GM19351 (cell line): ENCODE measurements at regions not wholly inside any gene's neighbourhood (a gene's known extent, or its start where the extent isn't known, plus 50 kb on each side); places are given as distances from the start of the nearest gene placed in this dataset.

ENCODE experiments used
- ATAC-seq: cut with Tn5 transposase; IDR thresholded peaks from one replicate; pipeline ENCODE4 v1.9.1; 2021; ENCODE audit warnings: mild to moderate bottlenecking, moderate library complexity; ENCODE audit not compliant: unreplicated experiment

DNA sequence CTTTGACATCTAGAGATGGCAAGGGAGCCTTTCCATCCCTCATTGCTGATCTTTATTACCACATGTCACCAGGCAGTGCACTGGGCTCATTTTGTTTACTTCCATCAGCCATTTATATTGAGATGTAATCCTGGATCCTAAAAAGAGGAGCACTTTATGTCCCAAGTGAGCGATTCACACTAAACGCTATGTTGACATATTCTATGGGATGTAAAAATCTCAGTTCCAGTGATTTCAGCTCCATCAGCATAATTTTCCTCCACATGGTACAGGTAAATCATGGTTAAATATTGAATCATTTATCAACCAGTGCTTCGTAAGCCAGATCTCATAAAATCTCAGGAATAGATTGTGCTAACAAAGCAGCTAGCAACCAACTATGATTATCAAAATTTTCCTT lies 634.8 kb upstream of the PLXNA2 start:
- no peak for ATAC-seq

DNA sequence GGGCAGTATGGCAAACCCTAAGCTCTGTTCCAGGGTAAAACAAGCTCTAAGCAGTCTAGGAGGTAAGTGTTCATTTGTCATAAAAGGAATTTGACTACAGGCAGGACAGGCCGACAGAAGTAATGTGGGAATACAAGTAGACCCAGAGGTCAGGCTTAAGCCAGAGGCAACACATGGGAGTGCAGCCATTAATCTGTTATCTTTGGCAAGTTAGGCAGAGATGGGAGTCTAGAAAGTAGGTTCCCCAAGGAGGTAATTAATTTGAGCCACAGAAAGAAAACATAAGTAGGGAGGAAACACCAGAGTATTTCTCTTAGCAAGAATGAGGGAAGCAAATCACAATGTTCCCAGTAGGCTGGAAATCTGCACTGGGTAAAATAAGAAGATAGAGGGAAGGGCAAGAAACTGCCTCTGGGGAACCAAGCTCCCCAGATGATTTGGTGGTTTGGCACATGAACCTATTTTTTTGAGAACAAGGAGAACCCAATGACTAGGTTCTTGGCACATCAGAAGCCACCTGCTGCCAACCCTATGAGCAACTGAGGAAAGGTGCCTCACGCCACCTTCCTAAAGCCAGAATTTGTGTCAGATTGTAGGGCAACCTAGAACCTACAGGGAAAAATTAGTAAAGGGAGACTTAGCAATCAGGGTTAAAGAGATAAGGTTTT lies 636.4 kb upstream of the PLXNA2 start:
- ATAC-seq = no peak

DNA sequence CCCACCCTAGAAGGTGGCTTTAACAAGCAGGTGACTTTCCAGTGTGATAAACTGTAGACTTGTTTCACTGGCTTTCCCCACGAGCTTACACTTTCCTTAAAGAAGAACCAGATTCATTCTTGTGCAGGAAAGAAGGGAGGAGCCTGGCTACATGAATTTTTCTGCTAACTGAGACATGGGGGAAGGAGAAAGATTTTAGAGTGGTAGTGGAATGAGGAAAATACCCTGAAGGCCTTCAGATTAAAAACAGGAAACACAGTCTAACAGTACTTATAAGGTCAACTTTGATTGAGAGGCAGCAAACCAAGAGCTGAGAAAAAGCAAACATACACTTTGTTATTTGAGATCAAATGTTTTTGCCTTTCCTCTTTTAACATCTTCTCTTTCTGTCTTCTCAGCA lies 640.9 kb upstream of the PLXNA2 start:
- ATAC-seq = no peak

DNA sequence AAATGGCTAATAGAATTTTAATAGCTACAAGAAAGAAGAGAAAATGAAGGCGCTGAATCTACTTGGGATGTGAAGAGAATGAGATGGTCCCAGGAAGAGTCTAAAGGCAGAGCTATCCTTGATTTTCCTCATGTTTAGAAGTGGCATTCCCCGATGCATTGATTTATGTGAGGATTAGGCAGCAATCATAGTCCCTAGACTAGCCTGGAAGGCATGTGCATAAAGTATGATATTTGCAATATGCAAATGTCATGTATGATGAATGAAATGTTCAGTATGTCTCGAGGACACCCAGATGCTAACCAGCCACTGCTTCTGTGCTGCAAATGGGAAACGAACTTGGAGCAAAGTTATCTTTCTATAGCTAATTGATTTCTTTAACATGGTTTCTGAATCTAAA lies 641.5 kb upstream of the PLXNA2 start:
- ATAC-seq = no peak

DNA sequence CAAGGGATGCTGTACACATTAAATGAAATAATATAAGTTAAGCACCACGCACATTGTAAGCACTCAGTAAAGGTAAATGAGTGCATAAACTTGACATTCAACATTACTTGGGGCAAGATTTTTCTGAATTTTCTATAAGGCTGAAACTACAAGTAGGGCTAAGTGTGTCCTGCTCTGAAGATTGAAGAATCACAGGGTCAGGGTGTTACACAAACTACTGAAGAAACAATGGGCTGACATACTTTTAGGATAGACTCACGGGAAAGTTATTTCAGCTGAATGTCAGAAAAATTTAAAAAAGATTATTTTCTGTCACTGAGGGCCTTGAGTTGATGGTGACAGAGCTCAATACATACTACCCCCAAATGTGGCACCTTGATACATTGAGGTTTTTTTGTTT lies 644.2 kb upstream of the PLXNA2 start:
- no peak for ATAC-seq

DNA sequence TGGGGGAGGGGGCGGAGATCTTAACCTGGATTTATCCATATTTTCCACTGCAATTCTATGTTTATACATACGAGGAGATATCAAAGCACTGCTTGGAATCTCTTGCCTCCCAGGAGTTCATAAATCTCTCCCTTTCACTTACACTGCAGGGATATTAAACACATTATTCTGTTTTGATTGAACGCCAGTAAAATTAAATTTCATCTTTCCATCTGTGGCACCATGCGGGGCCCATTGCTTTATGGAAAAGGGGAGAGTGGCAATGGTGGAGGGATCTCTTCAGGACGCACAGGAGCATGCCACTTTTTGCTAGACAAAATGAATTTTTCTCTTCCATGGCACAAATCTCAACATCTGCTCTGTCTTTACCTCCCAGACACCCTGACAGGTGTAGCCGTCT lies 648.0 kb upstream of the PLXNA2 start:
- no peak for ATAC-seq

DNA sequence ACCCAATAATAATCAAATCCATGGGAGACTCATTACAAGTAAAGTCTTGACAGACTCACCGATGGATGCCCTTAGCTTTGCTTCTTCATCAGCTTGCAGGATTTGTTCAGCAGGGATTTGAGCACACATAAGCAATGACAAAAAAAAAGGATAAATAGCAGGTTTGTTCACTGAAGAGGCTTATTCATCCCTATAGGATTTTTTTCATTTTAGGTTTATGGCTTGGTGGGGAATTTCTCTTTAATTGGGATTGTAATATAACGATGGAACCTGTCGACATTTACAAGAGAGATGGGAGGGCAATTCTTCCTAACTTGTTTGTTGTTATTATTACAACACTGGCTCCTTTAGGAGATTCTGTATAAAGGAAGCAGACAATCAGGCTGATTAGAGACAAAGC lies 649.1 kb upstream of the PLXNA2 start:
- ATAC-seq = no peak

DNA sequence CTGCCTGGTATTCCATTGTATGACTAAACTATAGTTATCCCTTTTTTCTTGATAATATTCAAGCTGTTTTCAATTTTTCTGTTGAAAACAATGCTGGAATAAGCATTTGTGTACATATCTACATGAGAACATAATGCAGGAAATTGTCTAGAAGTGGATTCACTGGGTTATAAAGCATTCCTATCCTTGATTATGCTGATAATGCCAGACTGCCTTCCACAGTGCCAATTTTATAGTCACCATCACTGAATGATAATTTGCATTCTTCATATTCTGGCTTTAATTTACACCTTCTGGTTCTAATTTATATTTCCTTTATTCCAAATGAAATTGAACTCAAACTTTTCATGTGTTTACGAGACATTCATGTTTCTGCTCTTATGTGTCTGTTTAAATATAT lies 651.0 kb upstream of the PLXNA2 start:
- ATAC-seq = no peak

DNA sequence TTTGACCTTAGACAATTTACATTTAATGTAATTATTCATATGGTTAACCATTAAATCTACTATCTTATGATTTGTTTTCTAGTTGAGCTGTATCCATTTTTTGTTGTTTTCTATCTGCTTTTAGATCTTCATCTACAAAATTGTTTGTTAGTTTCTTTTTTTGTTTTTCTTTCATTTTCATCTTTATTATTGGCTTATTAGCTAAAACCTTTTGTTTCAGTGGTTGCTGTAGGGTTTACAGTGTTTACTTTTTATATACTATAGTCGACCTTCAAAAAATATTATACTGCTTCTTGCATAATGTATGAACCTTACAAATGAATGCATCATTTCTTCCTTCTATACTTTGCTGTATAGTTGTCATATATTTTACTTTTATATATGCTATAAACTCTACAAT lies 651.6 kb upstream of the PLXNA2 start:
- no peak for ATAC-seq

DNA sequence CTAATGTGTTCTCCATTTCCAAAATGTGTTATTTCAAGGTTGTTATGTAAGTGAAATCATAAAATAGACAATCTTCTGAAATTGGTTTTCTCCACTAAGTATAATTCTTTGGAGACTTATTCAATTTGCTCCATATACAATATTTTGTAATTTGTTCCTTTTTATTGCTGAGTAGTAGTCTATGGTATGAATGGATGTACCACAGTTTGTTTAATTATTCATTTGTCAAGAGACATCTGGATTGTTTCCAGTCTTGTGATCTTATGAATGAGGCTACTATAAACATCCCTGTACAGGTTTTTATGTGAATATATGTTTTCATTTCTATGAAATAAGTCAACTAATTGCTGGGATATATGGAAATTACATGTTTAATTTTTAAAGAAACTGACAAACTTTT lies 652.6 kb upstream of the PLXNA2 start:
- no peak for ATAC-seq

DNA sequence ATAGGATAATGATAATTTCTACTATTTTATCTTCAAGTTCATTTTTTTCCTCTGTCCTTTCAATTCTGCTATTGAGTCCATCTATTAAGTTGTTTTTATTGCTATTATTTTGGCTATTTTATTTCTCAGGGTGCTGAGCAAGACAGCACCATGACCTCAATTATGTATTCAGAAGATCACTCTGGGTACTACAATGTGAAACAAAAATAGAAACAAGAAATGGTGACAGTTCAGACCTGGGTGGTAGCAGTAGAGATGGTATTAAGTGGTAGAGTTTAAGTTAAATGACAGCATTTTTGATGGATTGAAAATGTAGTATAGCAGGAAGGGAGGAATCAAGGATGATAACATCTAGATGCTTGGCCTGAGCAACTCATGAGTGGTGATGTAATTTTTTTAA lies 655.3 kb upstream of the PLXNA2 start:
- ATAC-seq = no peak

DNA sequence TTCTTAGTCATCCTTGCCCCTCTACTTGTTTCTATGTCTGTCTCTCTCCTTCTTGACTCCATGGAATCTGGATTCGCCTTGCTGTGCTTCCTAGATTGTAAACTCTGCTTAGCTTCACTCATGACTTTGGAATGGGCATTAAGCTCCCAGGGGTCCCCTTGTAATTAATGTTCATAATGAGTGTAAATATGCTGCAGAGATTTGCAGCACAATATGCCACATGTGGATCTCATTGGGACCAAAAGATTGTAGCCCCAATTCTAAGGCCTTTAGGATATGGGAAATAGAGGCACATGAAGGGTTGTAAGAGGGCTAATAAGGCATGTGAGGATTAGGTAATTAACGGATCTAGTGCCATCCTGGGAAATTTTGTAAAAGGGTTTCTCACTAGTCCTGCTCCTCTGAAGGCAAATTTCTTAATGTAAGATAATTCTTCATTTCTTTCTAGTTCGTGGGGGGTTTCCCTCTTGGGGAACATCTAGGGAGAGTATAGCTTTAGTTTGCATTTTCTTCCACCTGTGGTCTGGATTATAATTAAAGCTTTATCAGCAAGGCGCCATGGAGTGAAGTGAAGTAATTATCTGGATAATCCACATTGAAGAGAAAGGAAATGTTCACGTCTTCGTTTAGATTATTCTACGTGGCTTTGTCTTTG lies 659.2 kb upstream of the PLXNA2 start:
- ATAC-seq = no peak

DNA sequence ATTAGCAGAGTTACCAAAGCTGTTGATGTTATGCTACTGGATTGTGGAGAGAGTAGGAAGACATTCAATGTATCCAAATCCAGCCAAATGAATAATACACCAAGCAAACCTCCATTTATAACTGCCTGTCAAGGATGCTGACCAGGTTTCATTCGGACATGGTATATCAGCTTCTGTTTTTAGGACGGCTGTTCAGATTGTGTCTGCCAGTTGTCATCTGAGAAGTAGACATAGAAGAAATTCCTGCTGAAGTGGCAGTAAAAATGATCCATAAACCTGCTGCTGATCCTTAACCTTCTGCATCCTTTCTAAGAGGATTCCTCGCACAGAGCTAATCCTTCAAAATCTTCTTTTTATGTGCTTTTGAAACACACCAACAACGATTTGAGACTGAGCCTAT lies 663.6 kb upstream of the PLXNA2 start:
- ATAC-seq = no peak

DNA sequence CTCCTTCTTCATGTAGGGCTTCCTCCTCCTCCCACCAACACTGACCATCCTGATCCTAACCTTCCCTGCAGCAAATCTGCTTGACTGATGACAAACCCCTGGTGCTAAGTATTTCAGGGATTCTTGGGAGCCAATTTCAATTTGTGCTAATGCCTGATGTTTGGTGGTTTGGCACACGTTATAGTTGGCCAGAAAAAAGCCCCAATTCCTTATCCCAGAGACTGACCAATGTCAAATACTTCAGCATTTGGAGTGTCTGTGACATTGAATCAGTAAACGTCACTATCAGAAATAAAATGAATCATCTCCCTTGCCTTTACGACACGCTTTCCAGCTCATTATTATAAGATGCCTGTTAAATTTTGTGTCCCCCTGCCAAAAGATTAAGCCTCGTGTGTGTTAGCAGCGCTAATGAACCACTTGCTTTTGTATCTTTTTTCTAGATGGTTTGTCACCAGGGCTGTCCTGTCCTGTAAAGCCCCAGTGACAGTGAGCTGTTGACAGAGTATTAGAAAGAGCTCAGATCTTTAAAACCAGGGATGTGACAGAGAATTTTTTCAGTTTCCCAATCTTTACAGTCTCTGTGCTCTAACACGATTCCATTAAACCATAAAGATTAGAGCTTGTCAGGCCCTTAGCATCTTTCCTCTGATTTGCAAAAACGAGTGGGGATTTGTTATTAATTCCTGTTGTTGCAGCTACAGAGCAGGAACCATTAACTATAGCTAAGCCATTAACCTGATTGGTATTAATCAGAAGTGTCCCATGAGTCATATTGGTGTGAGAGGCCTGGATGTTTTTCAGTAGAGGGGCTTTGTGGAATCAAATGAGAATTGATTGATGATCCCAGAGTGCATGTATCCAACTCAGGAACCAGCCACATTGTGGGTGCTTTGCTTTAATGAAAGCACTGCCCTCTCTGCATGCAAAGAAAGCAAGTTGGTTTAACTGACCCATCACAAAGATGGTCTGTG lies 665.1 kb upstream of the PLXNA2 start:
- ATAC-seq = no peak

DNA sequence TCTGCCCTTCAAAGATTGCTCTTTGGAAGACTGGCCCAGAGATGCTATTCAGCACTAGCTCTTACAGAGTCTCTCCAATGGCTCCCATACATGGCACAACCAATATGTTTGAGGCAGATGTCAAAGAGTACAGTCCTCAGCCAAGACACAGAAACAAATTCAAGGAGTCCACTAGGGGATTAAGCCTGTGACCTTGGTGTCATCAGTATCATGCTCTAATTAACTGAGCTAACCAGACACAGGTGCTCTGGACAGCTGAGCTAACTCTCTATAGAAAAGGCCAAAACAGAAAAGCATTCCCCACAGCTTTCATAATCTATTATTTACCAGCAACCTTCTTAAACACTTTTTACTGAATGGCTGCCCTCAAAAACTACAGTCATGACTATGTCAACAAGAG lies 666.0 kb upstream of the PLXNA2 start:
- ATAC-seq = no peak

DNA sequence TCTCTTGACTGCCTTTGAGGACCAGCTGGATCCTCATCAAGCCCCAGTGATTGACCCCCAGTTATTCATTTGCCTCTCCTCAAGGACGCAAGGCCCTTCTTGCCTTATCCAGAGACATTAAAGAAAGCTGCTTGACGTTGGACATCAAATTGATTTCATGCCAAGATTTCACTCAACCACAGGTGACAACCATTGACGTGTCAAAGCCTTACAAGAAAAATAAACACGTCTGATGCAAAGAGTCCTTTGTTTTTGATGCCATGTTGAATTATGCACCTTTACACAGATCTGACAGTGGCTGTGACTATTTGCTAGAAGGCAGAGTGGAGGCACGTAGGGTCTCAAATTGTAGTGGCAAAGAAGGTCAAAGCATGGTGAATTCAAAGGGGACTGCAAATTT lies 666.2 kb upstream of the CAMK1G start:
- no peak for ATAC-seq

DNA sequence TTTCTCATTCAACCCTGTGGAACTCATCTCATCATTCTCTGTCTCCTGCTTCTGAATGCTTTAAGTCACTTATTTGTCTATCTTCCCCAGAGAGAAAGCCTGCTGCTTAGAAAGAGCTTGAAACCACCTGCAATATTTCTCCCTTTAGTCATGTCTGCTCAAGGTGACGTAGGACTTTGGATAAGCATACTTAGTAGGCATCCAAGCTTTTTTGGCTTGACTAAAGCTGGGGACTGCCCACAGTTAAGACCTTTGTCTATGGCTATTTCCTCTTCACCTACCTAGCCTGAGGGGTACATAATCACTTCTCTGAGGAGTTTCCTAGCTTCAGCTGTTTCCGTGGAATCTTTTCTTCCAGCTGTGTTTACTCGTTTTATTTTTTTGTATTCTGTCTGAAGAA lies 665.8 kb upstream of the CAMK1G start:
- ATAC-seq = no peak

DNA sequence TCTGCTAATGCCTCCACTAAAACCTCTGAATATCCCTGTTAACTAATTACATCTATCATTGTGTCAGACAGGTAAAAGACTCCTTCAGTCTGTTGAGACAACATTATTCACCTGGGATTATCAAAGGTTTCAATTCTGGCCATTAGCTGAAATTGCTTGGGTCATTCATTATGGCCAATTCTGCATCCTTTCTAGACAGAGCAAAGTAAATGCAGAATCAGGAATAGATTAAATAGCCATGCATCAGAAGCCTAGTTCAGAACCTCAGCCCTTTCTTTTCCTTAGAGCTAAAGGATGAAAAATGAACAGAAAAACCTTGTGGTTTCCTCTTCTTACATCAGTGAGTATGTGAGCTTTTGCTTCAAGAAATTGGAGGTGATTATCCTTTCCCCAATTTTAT lies 665.4 kb upstream of the CAMK1G start:
- ATAC-seq = no peak

DNA sequence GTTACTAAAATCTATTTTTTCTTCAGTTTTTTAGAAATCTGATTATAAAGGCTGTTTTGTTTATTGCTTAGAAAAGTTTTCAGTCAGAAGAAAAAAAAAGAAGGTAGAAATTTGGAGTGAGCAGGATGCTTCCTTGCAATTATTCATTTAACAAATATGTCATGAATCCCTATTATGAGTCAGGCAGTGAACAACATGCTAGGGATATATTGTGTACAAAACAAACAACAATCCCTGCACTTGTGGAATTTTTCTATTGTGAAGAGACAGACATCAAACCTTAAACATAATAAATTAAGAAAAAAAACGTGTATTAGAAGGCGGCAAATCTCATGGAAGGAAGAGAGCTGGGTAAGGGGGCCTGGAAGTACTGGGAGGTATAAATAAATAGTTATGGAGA lies 664.1 kb upstream of the CAMK1G start:
- ATAC-seq = no peak

DNA sequence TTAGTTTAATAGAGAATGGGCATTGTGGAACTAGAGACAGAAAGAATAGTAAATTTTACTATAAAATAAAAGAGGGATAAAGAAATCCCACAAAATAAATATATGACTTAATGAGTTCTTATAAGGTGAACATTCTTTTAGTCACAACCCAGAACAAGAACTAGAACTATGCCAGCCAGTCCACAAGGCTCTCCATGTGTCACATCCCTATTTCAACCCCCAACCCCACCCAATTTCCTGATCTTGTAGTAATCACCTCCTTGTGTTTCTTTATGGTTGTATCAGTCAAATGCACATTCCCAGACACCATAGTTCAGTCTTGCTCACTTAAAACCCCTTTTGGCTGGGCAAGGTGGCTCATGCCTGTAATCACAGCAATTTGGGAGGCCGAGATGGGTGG lies 662.3 kb upstream of the CAMK1G start:
- ATAC-seq = no peak

DNA sequence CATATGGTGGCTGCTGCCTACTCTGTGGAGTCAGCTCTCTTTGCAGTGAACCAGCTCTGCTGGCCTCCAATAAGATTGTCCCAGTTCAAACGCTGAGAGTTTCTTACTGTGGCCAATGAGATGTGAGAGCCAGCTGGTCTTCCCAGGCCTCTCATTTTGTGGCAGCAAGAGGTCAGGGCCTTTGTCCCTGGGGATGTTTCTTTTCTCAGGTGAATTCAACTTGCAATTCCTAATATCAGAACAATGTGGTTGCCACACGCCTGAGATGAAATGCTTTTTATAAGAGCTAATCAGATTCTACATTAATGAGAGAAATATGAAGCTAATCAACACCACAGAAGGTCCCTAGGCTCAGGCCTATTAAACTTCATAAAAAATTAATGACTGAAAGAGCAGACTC lies 660.1 kb upstream of the CAMK1G start:
- no peak for ATAC-seq
